Sigmoid colon (tissue), 3 donors: ENCODE measurements at regions not wholly inside any gene's neighbourhood (a gene's known extent, or its start where the extent isn't known, plus 50 kb on each side); places are given as distances from the start of the nearest gene placed in this dataset.

ENCODE experiments used
- CTCF ChIP-seq, 4 experiments: fragments of 450-650 bp in 3 of 4; fragments of 200-600 bp in 1 of 4; IDR thresholded peaks; one replicate each; pipeline ENCODE4 v1.5.1; 2016 to 2019; ENCODE audit warnings: antibody characterized with exemption in 4 of 4, mild to moderate bottlenecking in 3 of 4, moderate library complexity in 2 of 4
- POLR2A ChIP-seq, 2 donors: fragments of 450-650 bp; IDR thresholded peaks; one replicate each; pipeline ENCODE4 v1.6.1; 2016; ENCODE audit warnings: antibody characterized with exemption in 2 of 2, mild to moderate bottlenecking in 2 of 2, moderate library complexity in 2 of 2

- TF ChIP-seq CTCF (IDR thresholded peaks at IDR 0.05) (no peak), POLR2A (IDR thresholded peaks at IDR 0.05) (no peak)
These were observed 54.5 kb upstream of the ANKFN1 start for GRCh38 chr17:56098746-56099145.
